Loucy (cell line): ENCODE measurements at regions not wholly inside any gene's neighbourhood (a gene's known extent, or its start where the extent isn't known, plus 50 kb on each side); places are given as distances from the start of the nearest gene placed in this dataset.

Experiments
- H2AFZ ChIP-seq: fragments of 200-600 bp; sonication (generic); 2 replicates; pipeline ENCODE4 v1.6.0; 2016; ENCODE audit warnings: antibody characterized with exemption, mild to moderate bottlenecking, low read length, moderate library complexity
- H3F3A ChIP-seq: fragments of 200-600 bp; 2 replicates; pipeline ENCODE4 v1.6.0; 2016; ENCODE audit warnings: antibody characterized with exemption, low read depth, mild to moderate bottlenecking
- H3K27me3 ChIP-seq: fragments of 200-600 bp; sonication (generic); 2 replicates; pipeline ENCODE4 v1.6.1; 2014; ENCODE audit warnings: low read length, mild to moderate bottlenecking; ENCODE audit not compliant: insufficient read depth, poor library complexity, severe bottlenecking
- H3K36me3 ChIP-seq: fragments of 200-600 bp; sonication (generic); 2 replicates; pipeline ENCODE4 v1.6.1; 2016; ENCODE audit warnings: low read length; ENCODE audit not compliant: insufficient read depth
- H3K4me1 ChIP-seq: fragments of 200-600 bp; sonication (generic); 2 replicates; pipeline ENCODE4 v1.5.1; 2014; ENCODE audit warnings: low read length, mild to moderate bottlenecking; ENCODE audit not compliant: insufficient read depth, poor library complexity, severe bottlenecking
- H3K4me2 ChIP-seq: fragments of 200-600 bp; sonication (generic); 2 replicates; pipeline ENCODE4 v1.6.0; 2014; ENCODE audit warnings: antibody characterized with exemption, low read length, low read depth, mild to moderate bottlenecking; ENCODE audit not compliant: poor library complexity, severe bottlenecking
- H3K4me3 ChIP-seq: fragments of 200-600 bp; sonication (generic); 2 replicates; pipeline ENCODE4 v1.5.1; 2014; ENCODE audit warnings: low read length, mild to moderate bottlenecking, mixed read lengths; ENCODE audit not compliant: poor library complexity, severe bottlenecking
- H3K79me2 ChIP-seq: fragments of 200-600 bp; sonication (generic); 2 replicates; pipeline ENCODE4 v1.6.1; 2014; ENCODE audit warnings: low read length; ENCODE audit not compliant: insufficient read depth
- H3K9ac ChIP-seq: fragments of 200-600 bp; sonication (generic); 2 replicates; pipeline ENCODE4 v1.6.0; 2014; ENCODE audit warnings: mild to moderate bottlenecking, low read depth, low read length, moderate library complexity; ENCODE audit not compliant: poor library complexity, severe bottlenecking
- H3K9me2 ChIP-seq: fragments of 200-600 bp; sonication (generic); replicated peaks from 2 replicates; pipeline ENCODE4 v1.6.1; 2016; ENCODE audit warnings: low read depth, low read length, mixed read lengths
- H3K9me3 ChIP-seq: fragments of 200-600 bp; sonication (generic); 2 replicates; pipeline ENCODE4 v1.6.1; 2014; ENCODE audit warnings: mild to moderate bottlenecking, antibody characterized with exemption, low read length, low read depth; ENCODE audit not compliant: insufficient read depth
- H4K20me1 ChIP-seq: fragments of 200-600 bp; sonication (generic); 2 replicates; pipeline ENCODE4 v1.6.0; 2014; ENCODE audit warnings: antibody characterized with exemption, low read length, mild to moderate bottlenecking; ENCODE audit not compliant: insufficient read depth, poor library complexity, severe bottlenecking
- CTCF ChIP-seq: fragments of 200-600 bp; sonication (generic); conservative IDR thresholded peaks from 2 replicates; pipeline ENCODE4 v1.5.1; 2014; ENCODE audit warnings: mild to moderate bottlenecking, antibody characterized with exemption, low read length
- EZH2phosphoT487 ChIP-seq: fragments of 200-600 bp; IDR thresholded peaks from 2 replicates; pipeline ENCODE4 v1.6.1; 2018; ENCODE audit warnings: antibody characterized with exemption, mild to moderate bottlenecking, moderate library complexity, borderline replicate concordance

- H4K20me1 ChIP-seq, result no peaks in the 10 kb centered on the region
- no peaks in the 10 kb centered on the region for H3K9me2 ChIP-seq
- no peaks in the 10 kb centered on the region for H3K27me3 ChIP-seq
- no peak overlapping the region for H3K9ac ChIP-seq
- H3K79me2 ChIP-seq, result no peaks in the 10 kb centered on the region
- H2AFZ ChIP-seq, result no peak overlapping the region
- no peak for TF ChIP-seq CTCF
- TF ChIP-seq EZH2phosphoT487, result no peak
- H3K36me3 ChIP-seq, result no peaks in the 10 kb centered on the region
- no peaks in the 10 kb centered on the region for H3F3A ChIP-seq
- no peak overlapping the region for H3K4me2 ChIP-seq
- no peak overlapping the region for H3K4me3 ChIP-seq
- no peaks in the 10 kb centered on the region for H3K9me3 ChIP-seq
- peaks cover 4% of the 10 kb centered on the region for H3K4me1 ChIP-seq
Observed at GRCh38 chr14:101071493-101071906, 168.0 kb upstream of the RTL1 start.

DNA sequence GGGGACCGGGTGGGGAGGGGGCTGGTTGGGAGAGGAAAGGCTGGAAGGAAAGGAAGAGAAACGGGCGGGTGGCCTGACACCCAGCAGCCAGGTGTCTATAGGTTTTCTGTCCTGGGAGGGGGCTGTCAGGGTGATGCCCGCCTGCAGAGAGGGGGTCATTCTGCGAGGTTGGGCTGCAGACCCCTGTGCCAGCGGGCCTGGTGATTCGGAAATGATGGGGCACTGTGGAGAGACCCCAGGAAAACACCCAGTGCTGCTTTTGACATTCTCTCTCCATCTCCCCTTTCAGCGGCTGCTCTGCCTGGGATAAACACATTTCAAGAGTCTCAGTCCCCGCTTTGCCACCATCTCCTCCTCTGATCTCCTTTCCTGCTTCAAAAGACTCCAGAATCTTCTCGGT, 168.5 kb upstream of the RTL1 start:
- no peaks in the 10 kb centered on the region for H3F3A ChIP-seq
- peaks cover 4% of the 10 kb centered on the region for H3K4me1 ChIP-seq
- H3K36me3 ChIP-seq, result no peaks in the 10 kb centered on the region
- no peaks in the 10 kb centered on the region for H4K20me1 ChIP-seq
- no peak overlapping the region for H3K4me2 ChIP-seq
- no peaks in the 10 kb centered on the region for H3K27me3 ChIP-seq
- no peaks in the 10 kb centered on the region for H3K9me2 ChIP-seq
- H2AFZ ChIP-seq, result no peak overlapping the region
- H3K79me2 ChIP-seq, result no peaks in the 10 kb centered on the region
- H3K4me3 ChIP-seq, result no peak overlapping the region
- H3K9ac ChIP-seq, result no peak overlapping the region
- no peak for TF ChIP-seq CTCF
- no peak for TF ChIP-seq EZH2phosphoT487
- no peaks in the 10 kb centered on the region for H3K9me3 ChIP-seq

- no peaks in the 10 kb centered on the region for H3F3A ChIP-seq
- TF ChIP-seq EZH2phosphoT487 (no peak), CTCF (no peak)
- no peak overlapping the region for H3K4me2 ChIP-seq
- no peak overlapping the region for H3K4me3 ChIP-seq
- H3K79me2 ChIP-seq, result no peaks in the 10 kb centered on the region
- H3K9me2 ChIP-seq, result no peaks in the 10 kb centered on the region
- no peaks in the 10 kb centered on the region for H3K36me3 ChIP-seq
- H3K9me3 ChIP-seq, result no peaks in the 10 kb centered on the region
- H3K9ac ChIP-seq, result no peak overlapping the region
- no peaks in the 10 kb centered on the region for H4K20me1 ChIP-seq
- H2AFZ ChIP-seq, result no peak overlapping the region
- peaks cover 4% of the 10 kb centered on the region for H3K4me1 ChIP-seq
- no peaks in the 10 kb centered on the region for H3K27me3 ChIP-seq
Observed at GRCh38 chr14:101072531-101072930, 169.0 kb upstream of the RTL1 start.
